Epidermal melanocyte (primary cell): ENCODE measurements at regions not wholly inside any gene's neighbourhood (a gene's known extent, or its start where the extent isn't known, plus 50 kb on each side); places are given as distances from the start of the nearest gene placed in this dataset.

Source experiments
- DNase-seq: peaks from one replicate; pipeline ENCODE4 v3.0.0; 2011; ENCODE audit warnings: low spot score; ENCODE audit not compliant: insufficient read length

DNA sequence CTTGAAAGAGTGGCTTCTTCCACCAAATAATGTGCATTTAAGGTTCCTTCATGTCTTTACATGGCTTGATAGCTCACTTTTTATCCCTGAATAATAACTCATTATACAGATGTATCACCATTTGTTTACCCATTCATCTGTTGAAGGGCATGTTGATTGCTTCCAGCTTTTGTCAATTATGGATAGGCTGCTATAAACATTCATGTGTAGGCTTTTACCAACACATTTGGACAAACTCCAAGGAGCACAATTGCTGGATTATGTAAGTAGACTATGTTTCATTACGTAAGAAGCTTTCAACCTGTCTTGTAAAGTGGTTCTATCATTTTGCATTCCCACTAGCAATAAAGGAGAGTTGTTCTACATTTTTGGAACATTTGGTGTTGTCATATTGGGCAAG is 2637.0 kb downstream of the PCDH7 start:
- DNase-seq: no peak

DNA sequence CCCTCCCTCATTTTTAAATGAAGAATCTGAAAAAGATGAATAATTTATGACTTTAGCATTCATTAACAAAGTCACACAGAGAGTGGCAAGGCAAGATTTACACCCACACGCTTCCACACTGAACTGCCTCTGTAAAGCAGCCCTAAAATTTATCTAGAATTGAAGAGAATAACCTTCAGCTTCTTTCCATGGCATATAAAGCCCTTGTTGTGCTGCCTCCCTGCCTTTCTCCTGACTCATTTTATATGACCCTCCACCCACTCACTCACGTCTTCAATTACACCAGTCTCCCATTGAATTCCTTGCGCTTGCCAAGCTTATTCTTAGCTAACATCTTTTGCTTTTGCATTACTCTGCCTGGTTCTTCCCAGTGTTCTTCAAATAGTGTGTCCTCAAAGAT is 2649.3 kb downstream of the PCDH7 start:
- no peak for DNase-seq

DNA sequence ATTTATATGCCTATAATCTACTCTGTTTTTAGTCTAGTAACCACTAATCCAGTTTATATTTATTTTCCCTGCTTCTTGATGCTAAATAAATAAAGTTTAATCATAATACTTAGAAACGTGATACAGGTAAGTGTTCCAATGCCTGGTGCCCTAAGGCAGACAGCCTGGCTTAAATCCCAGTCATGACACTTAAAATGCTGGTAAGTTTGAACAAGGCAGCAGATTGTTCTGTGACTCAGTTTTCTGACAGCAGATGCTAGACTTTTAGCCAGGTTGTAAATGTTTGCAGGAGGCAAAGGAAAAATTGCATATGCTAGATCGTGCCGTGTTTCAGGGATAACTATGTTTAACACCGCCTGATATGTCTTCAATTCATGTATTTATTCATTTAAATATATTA is 2661.6 kb downstream of the PCDH7 start:
- DNase-seq: no peak

DNA sequence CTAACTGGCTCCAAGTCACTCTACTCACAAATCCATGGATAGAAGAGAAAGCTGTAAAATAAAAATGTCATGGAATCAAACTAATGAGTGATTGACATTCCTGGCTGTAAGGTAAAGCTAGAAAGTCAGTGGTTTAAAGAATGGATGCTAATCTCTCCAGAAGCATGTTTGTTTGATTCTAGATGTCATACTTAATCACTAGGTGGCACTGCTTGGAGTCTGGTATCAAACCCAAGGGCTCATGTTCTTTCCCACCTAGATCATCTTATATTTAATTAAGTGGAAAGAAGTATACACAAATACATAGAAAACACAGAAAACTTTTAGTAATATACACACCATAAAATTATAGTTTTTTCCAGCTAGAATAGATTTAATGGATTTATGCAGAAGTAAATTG is 2666.6 kb downstream of the PCDH7 start:
- no peak for DNase-seq

DNA sequence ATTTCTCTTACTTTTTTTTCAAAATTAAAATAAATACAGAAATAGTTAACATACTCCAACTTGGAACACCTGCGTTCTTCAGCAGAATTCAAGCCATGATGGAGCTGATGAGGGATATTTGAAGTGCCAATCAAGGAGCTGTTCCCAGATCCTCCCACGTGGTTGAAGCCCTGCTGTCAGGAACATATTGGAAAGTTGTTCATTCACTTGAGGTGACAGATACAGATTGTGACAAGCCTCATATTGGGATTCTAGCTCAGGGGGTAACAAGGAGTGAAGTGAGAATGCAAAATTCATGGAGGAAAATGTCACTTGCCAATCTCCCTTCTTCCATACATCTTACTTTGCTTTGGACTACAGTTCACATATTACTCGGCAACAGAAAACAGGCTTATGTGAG is 2670.8 kb downstream of the PCDH7 start:
- no peak for DNase-seq

DNA sequence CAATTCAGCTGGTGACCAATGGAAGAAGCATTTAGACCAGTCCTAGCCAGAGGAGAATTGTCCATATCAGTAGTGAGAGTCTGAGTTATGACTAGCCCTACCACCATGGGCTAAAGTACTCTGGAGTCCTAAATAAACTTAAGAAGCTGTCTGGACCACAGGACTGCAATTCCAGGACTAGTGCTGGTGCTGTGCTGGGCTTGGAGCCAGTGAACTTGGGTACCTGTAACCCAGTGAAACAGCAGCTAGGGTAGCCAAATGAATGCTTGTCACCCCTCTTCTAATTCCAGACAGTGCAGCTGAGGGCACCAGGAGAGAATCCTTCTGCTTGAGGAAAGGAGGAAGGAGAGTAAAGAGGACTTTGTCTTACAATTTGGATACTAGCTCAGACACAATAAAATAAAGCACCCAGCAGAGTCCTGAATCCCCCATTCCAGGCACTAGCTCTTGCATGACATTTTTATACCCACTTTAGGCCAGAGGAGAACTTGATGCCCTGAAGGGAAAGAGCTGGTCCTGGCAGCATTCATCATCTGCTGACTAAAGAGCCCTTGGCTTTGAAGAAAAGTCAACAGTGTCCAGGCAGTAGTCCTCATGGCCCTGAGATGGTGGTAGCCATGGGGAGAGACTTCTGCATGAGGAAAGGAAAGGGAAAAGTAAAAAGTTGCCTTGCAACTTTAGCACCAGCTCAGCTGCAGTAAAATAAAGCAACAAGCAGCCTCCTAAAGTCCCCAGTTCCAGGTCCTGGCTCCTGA is 2675.7 kb downstream of the PCDH7 start:
- no peak for DNase-seq

DNA sequence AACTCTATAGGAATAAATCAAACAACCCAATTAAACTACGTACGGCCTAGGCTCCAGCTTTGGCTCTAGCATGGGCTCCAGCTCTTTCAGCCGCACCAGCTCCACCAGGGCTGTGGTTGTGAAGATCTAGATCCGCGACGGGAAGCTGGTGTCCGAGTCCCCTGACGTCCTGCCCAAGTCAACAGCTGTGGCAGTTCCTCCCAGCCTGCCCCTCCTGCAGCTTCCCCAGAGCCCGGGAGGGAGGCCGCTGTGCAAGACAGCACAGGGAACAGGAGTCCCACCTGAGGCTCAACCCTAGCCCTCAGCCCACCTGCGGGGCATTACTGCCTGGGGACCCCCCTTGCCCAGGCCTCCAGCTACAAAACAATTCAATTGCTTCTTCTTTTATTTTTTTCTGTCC is 2680.3 kb downstream of the PCDH7 start:
- no peak for DNase-seq

DNA sequence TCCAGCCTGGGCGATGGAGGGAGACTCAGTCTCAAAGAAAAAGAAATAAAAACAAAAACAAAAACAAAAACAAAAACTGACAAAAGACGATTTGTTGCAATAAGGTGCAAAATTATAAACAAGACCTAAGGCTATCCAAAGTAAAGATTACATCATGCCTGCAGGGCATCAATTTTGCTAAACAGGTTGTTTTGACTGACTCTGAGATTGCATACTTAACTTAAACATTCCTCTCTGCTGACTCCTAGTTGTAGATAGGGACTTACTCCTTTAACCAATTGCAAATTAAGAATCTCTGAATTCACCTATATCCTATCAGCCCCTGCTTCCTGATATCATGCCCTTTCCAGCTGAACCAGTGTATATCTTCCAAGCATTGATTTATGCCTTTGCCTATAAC is 2687.3 kb downstream of the PCDH7 start:
- DNase-seq: no peak

DNA sequence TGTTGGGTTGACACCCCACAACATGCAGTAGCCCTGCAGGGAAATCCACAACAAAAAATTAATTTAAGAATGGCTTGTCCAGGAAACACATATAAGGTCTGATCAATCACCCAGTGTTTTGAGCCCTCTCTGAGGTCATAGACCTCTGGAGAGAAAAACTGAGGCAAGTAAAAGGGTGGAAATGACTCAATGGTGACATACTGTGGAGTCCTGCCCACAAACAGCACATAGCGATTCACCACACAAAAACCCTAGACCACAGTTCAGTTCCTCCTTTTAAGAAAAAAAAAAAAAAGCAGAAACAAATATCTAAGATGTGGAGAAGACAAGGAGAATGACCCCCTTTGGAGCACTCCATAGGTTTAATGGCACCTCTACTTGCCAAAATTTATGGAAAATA is 2691.0 kb downstream of the PCDH7 start:
- no peak for DNase-seq

DNA sequence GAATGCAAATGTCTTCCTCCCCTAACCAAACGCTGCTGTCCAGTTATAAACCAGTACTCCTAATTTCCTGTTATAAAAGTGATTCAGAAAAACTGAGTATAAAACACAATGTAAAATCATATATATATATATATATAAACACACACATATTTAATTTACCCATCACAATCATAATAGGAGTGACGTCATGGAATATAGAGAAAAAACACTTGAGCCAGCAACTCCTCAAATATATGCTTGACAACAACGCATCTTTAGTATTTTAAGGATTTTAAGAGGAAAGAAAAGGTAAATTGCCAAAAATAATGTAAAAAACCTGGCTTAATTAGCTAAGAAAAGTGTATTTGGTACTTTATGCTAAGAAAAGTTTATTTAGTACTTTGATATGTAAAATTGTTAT is 2701.7 kb downstream of the PCDH7 start:
- DNase-seq: no peak

DNA sequence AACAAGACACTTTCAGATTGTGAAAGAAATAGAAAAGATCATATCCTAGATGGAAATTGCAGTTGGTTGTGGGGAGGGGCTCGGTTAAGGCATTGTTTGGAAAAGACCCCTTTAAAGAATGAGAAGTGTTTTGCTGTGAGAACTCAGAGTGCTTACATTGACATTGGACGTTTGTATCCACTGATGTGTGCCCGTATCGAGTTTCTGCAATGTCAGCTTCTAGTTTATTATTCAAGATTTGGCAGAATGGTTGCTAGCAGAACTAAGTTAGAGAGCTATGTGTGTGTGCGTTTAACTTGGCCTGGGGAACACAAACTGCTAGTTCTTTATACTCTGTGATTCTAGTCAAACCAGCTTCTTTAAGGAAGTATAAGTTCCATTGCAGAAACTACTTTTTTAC is 2702.5 kb downstream of the PCDH7 start:
- DNase-seq: no peak

DNA sequence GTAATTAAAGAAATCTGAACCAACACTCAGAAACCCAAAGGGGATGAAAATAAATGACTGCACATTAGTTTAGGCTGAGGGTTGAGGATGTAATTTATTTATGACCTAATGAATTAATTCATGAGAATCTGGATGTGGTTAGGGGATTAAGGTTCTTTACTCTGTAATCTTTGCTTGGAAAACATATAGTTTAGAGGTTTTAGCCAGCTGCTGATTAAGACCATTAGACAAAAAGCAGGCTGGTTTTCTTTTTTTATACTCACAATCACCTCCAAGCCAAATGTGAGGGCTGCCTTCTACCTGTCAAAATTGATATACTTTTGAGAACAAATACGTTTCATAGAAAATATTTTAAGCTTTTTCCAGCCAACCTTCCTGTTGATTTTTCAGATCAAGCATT is 2705.8 kb downstream of the PCDH7 start:
- no peak for DNase-seq

DNA sequence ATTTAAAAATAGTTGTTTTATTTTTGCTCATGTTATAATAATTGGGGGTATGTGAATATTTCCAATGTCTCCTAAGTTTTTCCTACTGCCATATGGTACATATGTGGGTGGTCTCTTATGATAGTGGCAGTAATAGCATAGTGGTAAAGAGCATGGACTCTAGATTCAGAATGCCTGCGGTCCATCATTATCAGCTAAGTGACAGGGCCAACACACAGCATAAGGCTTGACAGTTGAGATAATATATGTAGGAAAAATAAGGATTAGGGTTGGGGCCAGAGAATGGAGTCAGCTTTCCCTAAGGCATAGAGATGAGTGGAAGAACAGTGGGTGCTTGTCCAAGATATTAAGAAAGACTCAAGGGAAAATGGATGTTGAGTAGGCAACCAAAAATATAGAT is 2707.5 kb downstream of the PCDH7 start:
- no peak for DNase-seq

DNA sequence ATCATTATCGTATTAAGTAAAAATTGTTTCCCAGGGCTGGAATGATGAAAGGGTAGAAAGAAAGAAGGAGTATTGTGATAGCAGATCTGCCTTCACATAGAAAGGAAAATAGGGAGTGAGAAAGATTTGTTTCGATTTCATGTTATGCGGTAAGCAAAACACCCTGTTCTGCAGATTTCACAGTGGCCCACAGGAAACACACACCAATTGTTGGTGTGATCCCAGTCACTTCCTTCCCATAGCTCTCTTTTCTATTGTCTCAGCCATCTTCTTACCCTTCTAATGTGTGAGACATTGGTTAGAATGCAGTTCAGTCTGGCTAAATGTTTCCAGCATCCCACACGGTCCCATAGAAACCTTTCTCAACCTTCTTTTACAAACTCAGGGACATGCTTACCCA is 2709.8 kb downstream of the PCDH7 start:
- DNase-seq: no peak

DNA sequence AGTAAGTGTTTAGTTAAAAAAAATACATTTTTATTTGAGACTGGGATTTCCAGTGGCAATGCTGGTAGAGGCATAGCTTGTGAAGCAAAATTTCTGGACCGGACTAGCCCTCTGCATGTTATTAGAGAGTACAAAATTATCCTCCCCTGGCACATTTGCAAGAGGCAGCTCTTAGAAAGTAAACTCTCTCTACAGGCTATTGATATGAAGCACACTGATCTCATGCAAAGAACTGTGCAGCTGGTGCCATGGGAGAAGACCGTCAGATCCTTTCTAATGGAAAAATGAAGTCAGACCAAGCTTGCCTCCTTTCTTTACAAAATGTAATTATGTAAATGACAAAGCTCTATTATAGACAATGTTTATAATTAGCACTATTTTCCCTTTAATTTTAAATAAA is 2717.2 kb downstream of the PCDH7 start:
- DNase-seq: no peak

DNA sequence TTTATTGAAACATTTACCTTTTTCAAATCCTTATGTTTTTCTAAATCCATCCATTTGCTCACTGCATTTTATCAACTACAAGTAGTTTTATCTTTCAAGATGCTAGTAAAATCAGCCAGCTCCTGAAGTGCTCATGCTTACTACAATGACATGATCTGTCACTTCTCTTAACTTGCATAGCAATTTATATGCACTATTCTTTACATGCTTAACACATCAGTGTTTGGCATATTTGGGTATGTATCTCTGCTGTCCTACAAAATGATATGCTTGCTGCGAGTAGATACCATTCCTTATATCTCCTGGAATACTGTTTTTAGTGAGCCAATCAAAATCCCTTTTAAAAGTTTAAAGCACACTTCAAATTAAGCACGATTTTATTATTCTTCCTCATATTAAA is 2726.8 kb downstream of the PCDH7 start:
- DNase-seq: no peak

DNA sequence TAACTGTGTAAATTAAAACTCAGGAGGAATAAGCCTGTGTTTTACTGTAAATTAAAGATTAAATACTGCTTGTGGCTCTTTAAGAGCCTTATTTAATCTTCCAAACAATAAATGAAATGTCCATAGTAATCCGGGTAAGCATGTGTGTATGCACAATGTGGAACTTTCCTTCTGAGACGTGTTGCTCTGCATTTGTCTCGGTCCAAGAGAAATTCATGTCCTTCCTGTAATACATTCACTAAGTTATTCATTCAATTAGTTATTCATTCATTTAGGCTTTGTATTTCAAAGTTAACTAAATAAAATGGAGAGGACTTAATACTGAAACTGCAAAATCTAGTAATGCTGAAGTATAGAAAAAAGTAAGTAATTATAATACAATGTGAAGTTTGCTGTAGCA is 2728.8 kb downstream of the PCDH7 start:
- DNase-seq: no peak

DNA sequence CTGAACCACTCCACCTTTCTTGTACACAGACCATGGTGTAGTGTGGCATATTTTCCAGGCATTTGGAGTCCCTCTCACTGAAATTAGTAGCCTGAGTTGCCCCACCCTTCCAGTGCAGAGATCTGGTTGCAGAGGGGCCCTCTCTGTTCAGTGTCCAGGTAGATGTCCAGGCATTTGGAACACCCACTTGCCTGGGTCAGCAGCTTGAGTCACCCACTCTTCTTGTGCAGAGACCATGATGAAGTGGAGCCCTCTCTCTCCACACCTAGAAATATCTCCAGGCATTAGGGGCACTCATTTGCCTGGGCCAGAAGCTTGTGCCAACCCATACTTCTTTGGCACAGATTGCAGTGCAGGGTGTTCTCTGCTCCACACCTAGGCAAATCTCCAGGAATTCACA is 2733.3 kb downstream of the PCDH7 start:
- DNase-seq: no peak

DNA sequence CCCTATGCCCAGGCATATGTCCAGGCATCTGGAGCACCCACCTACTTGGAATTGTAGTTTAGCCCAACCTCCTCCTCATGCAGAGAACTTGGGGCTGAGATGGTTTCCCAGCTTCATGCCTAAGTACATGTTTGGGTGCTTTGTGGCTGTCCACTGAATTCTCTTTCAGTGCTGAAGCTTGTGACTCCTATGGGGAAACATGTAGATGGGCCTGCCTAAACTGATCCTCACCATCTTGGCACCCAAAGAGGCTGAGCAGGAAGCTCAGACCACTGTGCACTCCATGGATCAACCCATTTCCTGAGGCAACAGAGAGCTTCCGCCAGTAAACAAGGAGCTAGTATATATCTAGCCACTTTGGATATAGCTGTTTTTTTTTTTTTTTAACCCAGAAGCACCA is 2733.7 kb downstream of the PCDH7 start:
- DNase-seq: no peak

DNA sequence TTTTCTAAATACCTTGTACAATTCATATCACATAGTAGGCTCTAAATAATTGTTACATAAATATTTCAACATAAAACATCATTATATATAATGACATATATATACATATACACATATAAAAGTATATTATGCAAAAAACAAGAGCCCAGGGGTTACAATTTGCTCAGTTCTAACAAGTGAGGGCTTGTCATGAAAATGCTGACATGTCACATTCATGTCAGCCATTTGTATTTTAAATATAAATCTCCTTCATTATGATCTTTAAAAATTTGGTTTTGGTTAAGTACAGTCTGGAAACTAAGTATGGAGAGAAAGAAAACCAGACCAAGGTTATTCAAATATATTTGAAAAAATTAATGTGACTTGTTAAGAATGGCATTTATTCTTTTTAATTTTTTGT is 2745.4 kb downstream of the PCDH7 start:
- DNase-seq: no peak

DNA sequence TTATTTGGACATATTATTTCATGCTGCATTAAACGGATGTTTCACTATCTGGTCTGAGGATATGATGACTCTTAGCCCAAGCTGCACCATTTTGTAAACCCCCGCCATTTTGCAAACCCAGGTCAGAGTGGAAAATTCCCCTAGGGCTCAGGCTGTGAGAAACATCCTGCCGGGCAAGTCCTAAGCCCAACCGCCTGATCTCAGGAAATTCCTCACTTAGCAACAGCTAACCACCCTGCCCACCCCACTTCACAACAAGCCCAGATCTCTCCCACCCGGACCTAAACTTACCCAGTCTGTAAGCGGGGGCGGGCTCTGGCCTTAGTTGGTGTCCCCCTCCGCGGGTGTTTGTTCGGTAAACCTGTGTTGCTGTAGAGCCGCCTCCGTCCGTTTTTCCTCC is 2747.1 kb downstream of the PCDH7 start:
- no peak for DNase-seq

DNA sequence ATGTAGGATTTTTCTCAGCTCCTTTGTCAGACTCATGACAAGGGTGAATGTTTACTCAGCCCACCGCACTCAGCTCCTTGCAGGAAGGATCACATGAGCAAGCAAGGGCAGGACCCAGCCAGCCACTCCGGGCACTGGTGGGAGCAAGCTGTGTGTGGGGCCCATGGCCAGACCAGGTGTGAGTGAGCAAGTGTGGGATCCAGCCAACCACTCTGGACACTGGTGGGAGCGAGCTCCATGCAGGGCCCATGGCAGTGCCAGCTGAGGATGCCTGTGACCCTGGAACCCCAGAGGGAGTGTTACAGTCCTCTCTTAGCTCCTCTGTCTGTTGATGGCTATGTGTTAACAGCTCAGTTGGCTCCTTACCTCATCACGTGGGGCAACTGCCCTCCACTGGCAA is 2750.6 kb downstream of the PCDH7 start:
- DNase-seq: no peak

DNA sequence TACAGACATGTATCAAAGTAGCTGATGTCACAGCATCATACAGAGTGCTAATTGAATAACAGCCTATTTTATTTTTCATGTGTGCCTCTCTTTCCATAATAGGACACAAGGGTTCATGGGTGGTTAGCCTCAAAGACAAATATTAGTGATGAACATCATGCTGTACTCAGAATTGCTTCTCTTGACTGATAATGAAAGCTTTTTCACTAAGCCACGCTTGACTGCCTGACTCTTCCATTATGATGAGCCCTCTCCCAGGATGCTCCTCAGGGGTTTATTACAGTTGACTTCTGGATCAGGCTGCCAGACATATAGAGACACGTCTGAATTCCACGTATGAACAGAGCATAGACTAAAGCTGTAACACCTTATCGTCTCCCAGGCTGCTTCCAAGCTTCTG is 2757.5 kb downstream of the PCDH7 start:
- no peak for DNase-seq

DNA sequence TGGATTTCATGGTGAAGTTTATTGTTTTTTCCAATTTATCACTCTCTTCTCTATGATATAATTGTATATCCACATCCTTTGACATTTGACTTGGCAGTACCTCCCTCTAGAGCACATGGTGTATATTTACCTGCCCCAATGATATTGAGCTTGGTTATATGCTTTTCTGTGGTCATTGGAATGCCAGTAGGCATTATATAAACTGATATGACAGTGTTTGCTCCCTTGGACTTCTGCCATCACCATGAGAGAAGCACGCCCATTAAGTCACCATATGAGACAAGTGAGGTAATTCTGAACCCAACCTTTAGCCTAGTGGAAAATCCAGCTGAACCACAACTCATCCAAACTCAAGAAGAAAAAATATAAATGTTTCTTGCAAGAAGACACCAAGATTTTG is 2761.5 kb downstream of the ARAP2 start:
- DNase-seq: no peak
